ENCODE measurements at regions not wholly inside any gene's neighbourhood (a gene's known extent, or its start where the extent isn't known, plus 50 kb on each side); places are given as distances from the start of the nearest gene placed in this dataset.

- no peak for DNase-seq
These were observed 175.6 kb downstream of the BMP7 start for GRCh38 chr20:57090590-57091560.

- no peak for DNase-seq
These were observed 174.7 kb downstream of the BMP7 start for GRCh38 chr20:57091748-57092111.

GRCh38 chr20:57092112-57092899, 174.1 kb downstream of the BMP7 start:
- DNase-seq, result peak; percentile 55

GRCh38 chr20:57092900-57093530, 173.4 kb downstream of the BMP7 start:
- DNase-seq, result no peak

- no peak for DNase-seq
These were observed 172.7 kb downstream of the BMP7 start for GRCh38 chr20:57093766-57094165.

GRCh38 chr20:57094252-57094891, 172.1 kb downstream of the BMP7 start:
- DNase-seq, result no peak

- no peak for DNase-seq
These were observed 171.4 kb downstream of the BMP7 start for GRCh38 chr20:57094991-57095390.

- DNase-seq, result no peak
These were observed 171.0 kb downstream of the BMP7 start for GRCh38 chr20:57095426-57095825.

- no peak for DNase-seq
These were observed 169.1 kb downstream of the BMP7 start for GRCh38 chr20:57097245-57097915.

- no peak for DNase-seq
These were observed 164.3 kb downstream of the BMP7 start for GRCh38 chr20:57102160-57102559.

GRCh38 chr20:57102566-57102965, 163.9 kb downstream of the BMP7 start:
- no peak for DNase-seq

GRCh38 chr20:57103146-57103800, 163.2 kb downstream of the BMP7 start:
- DNase-seq, result no peak

- no peak for DNase-seq
These were observed 162.3 kb downstream of the BMP7 start for GRCh38 chr20:57104113-57104512.

- no peak for DNase-seq
These were observed 161.7 kb downstream of the BMP7 start for GRCh38 chr20:57104651-57105204.

GRCh38 chr20:57106030-57106682, 160.3 kb downstream of the BMP7 start:
- no peak for DNase-seq

- no peak for DNase-seq
These were observed 159.7 kb downstream of the BMP7 start for GRCh38 chr20:57106692-57107091.

- no peak for DNase-seq
These were observed 159.2 kb downstream of the BMP7 start for GRCh38 chr20:57107208-57107607.

- DNase-seq, result no peak
These were observed 158.2 kb downstream of the BMP7 start for GRCh38 chr20:57108218-57108617.

- no peak for DNase-seq
These were observed 157.5 kb downstream of the BMP7 start for GRCh38 chr20:57108742-57109570.

- DNase-seq, result no peak
These were observed 156.9 kb downstream of the BMP7 start for GRCh38 chr20:57109571-57109953.

Data from DMS79 (cell line).